GM12874 (cell line): ENCODE measurements at regions not wholly inside any gene's neighbourhood (a gene's known extent, or its start where the extent isn't known, plus 50 kb on each side); places are given as distances from the start of the nearest gene placed in this dataset.

ENCODE experiments used
- TF ChIP-seq, protein P1 (sequence below): IDR thresholded peaks from 2 replicates; pipeline ENCODE4 v1.5.1; 2011; ENCODE audit warnings: low read depth, mild to moderate bottlenecking, control low read depth, low read length, moderate library complexity; ENCODE audit not compliant: insufficient read depth

DNA sequence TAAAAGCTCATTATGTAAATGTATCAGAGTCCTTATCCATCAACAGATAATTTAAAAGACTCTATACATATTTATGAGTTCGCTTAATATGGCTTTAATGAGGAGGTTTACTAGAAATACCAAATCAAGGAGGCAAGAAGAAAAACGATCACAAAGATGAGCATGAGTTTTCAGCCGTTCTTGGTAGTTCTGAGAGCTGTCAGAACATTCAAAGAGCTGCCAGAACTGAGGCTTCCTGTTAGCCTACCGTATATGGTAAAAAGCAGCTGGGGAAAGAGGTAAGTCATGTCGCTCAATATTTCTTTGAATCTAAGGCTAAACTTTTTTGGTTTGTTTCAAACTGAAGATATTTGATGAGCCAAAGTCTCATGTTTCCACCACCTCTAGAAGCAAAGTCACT, 115.3 kb upstream of the PLXNC1 start:
- TF ChIP-seq, protein P1, sequence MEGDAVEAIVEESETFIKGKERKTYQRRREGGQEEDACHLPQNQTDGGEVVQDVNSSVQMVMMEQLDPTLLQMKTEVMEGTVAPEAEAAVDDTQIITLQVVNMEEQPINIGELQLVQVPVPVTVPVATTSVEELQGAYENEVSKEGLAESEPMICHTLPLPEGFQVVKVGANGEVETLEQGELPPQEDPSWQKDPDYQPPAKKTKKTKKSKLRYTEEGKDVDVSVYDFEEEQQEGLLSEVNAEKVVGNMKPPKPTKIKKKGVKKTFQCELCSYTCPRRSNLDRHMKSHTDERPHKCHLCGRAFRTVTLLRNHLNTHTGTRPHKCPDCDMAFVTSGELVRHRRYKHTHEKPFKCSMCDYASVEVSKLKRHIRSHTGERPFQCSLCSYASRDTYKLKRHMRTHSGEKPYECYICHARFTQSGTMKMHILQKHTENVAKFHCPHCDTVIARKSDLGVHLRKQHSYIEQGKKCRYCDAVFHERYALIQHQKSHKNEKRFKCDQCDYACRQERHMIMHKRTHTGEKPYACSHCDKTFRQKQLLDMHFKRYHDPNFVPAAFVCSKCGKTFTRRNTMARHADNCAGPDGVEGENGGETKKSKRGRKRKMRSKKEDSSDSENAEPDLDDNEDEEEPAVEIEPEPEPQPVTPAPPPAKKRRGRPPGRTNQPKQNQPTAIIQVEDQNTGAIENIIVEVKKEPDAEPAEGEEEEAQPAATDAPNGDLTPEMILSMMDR, result no peak

DNA sequence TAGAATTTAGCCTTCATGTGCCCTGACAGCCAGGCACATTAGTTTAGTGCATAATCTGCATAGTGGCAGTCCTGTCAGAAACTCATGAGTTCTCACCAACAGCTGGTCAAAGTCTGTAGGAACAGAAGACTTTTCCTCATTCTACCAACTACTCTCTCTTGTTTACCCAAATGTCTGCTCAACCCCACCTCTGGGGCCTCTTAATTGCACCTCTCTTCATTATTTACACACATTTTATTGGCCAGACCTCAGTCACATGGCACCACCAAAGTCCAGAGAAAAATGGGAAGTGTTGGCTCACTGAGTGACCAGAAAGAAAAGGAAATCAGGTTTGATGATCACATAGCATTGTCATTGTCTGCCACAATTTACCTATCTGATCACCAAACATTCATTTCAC, 114.6 kb upstream of the PLXNC1 start:
- TF ChIP-seq, protein P1, result no peak

DNA sequence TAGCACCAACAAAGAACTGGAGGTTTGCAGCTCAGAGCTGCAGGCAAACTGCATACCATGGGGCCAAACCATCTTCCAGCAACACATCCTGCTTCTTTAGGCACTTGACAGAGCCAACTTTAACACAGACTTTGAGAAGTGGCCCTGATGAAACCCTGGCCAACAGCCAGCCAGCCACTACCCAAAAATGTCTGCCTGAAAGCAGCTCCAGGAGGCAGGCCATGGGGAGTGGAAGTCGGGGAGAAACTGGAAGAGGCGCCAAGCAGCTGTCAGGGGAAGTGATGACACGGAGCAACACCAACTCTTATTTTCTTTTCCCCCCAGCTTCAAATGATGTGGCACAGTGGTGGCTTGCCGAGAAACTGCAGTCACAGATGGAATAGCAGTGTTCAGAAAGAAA, 110.9 kb upstream of the PLXNC1 start:
- TF ChIP-seq, protein P1, result no peak

DNA sequence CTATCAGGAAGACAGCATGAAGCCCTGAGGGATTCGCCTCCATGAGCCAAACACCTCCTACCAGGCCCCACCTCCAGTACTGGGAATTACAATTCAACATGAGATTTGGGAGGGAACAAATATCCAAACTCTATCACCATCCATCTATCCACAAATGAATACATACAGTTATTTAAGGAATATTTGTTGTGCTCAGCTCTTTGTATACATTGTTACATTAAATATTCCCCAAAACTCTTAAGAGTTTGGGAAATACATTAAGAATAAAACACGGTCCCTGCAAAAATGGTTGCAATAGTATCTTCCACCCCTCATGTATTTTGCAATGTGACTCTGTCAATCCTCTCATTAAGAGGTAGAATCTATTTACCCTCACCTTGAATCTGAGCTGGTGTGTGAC, 109.8 kb upstream of the PLXNC1 start:
- TF ChIP-seq, protein P1, result no peak

DNA sequence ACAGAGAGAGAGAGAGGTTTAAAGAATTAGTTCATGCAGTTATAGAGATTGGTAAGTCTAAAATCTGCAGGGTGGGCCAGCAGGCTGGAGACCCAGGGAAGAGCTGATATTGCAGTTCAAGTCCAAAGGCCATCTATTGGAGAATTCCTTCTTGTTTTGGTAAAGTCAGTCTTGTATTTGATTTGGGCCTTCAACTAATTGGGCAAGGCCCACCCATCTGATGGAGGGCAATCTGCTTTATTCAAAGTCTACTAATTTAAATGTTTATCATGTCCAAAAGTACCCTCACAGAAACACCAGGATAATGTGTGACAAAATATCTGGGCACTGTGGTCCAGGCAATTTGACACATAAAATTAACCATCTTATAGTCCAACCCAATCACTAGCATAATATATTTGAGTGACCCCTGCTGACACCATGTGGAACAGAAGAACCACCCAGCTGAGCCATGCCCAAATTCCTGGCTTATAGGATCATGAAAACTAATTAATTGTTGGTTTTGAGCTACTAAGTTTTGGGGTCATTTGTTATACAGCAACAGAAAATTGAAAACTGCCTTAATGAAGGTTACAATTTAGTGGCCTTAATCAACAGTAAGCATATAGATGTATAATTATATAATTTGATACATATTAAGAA, 109.1 kb upstream of the PLXNC1 start:
- TF ChIP-seq, protein P1, result no peak

DNA sequence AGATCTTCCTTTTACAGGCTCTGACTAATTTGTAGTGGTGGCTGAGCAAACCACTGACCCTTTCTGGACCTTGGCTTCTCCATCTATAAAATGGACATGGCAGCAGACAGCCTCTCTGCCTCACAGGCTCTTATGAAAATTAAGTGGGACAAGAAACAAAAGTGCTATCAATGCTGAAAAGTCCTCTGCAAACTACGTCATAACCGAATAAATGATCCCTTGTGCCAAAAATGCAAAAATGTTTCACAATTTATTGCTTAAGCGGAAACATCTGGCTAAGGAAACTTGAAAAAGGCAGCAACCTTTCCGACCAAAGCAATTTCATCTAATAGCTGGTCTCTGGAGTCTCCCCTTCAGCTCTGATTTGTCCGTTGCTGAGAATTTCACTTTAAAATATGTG, 108.5 kb upstream of the PLXNC1 start:
- TF ChIP-seq, protein P1, result no peak

DNA sequence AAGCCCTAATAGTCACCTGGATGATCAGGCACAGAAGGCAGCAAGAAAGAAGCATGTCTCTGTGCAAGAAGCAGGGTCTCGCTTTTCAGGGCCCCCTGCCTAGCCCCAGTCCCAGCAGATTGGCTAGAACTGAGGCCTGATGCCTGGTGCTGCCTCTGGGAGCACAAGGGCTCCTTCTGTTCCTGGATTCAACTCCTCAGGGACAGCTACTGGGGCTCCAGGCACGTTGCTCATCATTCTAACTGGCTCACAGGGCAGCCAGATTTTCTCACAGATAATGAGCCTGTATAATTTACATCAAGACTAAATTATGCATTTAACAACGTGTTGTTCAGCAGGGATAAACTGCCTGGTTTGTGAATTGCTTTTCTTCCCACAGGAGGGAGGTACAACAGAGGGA, 106.5 kb upstream of the PLXNC1 start:
- TF ChIP-seq, protein P1, result no peak
